Colonic mucosa (tissue), 4 donors: ENCODE measurements at regions not wholly inside any gene's neighbourhood (a gene's known extent, or its start where the extent isn't known, plus 50 kb on each side); places are given as distances from the start of the nearest gene placed in this dataset.

Source experiments
- DNase-seq: peaks from one replicate; pipeline ENCODE4 v3.0.0-alpha.2; 2020
- H3K27ac ChIP-seq: fragments of 200-600 bp; one replicate; pipeline ENCODE4 v1.8.0; 2021
- H3K27me3 ChIP-seq: fragments of 200-600 bp; one replicate; pipeline ENCODE4 v1.8.0; 2021
- H3K36me3 ChIP-seq: fragments of 200-600 bp; one replicate; pipeline ENCODE4 v1.8.0; 2021
- H3K4me1 ChIP-seq: fragments of 200-600 bp; one replicate; pipeline ENCODE4 v1.8.0; 2021; ENCODE audit warnings: mild to moderate bottlenecking
- H3K4me3 ChIP-seq: fragments of 200-600 bp; one replicate; pipeline ENCODE4 v1.8.0; 2021
- H3K9ac ChIP-seq, 2 donors: one replicate each; pipeline ENCODE4 v1.7.0; 2013; ENCODE audit warnings: control low read depth in 2 of 2, low read depth in 2 of 2, low read length in 2 of 2
- H3K9me3 ChIP-seq: fragments of 200-600 bp; one replicate; pipeline ENCODE4 v1.8.0; 2021
- intact Hi-C: fragments of 100-400 bp; cut with DNase I; formaldehyde crosslinking; loops from one replicate; pipeline ENCODE4 v1.14.1; 2022
- TF ChIP-seq, protein P1 (sequence below): fragments of 200-600 bp; IDR thresholded peaks from one replicate; pipeline ENCODE4 v1.8.0; 2022; ENCODE audit warnings: antibody characterized with exemption, mild to moderate bottlenecking
- donor health status: healthy.
- donor health status: DM: no; HTN: no; CAD: no.
- donor health status: DM: no; HTN: no; CAD: no.

DNA sequence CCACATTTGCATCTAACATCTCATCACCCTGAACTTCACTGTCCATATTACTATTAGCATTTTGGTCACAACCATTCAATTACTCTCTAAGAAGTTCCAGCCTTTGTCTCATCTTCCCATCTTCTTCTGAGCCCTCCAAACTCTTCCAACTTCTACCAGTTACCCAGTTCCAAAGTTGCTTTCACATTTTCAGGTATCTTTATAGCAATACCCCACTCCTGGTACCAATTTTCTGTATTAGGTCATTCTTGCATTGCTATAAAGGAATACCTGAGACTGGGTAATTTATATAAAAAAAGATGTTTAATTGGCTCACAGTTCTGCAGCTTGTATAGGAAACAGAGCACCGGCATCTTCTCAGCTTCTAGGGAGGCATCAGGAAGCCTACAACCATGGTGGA lies 64.7 kb upstream of the ARHGAP42 start:
- no peaks in the 10 kb centered on the region for H3K27me3 ChIP-seq
- H3K4me3 ChIP-seq, result no peak overlapping the region
- no peaks in the 10 kb centered on the region for H3K36me3 ChIP-seq
- TF ChIP-seq, protein P1, sequence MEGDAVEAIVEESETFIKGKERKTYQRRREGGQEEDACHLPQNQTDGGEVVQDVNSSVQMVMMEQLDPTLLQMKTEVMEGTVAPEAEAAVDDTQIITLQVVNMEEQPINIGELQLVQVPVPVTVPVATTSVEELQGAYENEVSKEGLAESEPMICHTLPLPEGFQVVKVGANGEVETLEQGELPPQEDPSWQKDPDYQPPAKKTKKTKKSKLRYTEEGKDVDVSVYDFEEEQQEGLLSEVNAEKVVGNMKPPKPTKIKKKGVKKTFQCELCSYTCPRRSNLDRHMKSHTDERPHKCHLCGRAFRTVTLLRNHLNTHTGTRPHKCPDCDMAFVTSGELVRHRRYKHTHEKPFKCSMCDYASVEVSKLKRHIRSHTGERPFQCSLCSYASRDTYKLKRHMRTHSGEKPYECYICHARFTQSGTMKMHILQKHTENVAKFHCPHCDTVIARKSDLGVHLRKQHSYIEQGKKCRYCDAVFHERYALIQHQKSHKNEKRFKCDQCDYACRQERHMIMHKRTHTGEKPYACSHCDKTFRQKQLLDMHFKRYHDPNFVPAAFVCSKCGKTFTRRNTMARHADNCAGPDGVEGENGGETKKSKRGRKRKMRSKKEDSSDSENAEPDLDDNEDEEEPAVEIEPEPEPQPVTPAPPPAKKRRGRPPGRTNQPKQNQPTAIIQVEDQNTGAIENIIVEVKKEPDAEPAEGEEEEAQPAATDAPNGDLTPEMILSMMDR, result no peak
- intact Hi-C loops, result no loop called here
- H3K9me3 ChIP-seq, result no peaks in the 10 kb centered on the region
- no peaks in the 10 kb centered on the region for H3K4me1 ChIP-seq
- no peak overlapping the region for H3K27ac ChIP-seq
- H3K9ac ChIP-seq, result no peak overlapping the region
- DNase-seq, result no peak

DNA sequence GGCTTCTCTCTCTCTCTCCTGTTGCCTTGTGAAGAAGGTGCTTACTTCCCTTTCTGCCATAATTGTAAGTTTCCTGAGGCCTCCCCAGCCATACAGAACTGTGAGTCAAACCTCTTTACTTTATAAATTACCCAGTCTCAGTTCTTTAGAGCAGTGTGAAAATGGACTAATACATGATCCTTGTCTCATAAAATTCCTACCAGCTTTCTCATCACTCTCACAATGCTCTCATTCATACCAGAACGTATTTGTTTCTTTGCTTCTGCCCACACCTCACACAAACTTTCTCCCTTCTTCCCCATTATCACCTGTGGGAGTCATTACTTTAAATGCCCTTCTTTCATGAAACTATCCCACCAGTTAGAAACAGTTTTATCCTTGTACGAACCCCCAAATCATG lies 62.7 kb upstream of the ARHGAP42 start:
- H3K4me1 ChIP-seq, result no peaks in the 10 kb centered on the region
- H3K4me3 ChIP-seq, result no peak overlapping the region
- intact Hi-C loops, result no loop called here
- H3K27me3 ChIP-seq, result no peaks in the 10 kb centered on the region
- DNase-seq, result no peak
- H3K36me3 ChIP-seq, result no peaks in the 10 kb centered on the region
- no peak overlapping the region for H3K27ac ChIP-seq
- TF ChIP-seq, protein P1, result no peak
- no peaks in the 10 kb centered on the region for H3K9me3 ChIP-seq
- H3K9ac ChIP-seq, result no peak overlapping the region

- intact Hi-C loops, result no loop called here
- Histone ChIP-seq H3K4me1 (no peaks in the 10 kb centered on the region), H3K36me3 (no peaks in the 10 kb centered on the region), H3K9me3 (no peaks in the 10 kb centered on the region), H3K9ac (no peak overlapping the region), H3K27ac (no peak overlapping the region), H3K27me3 (no peaks in the 10 kb centered on the region), H3K4me3 (no peak overlapping the region)
- TF ChIP-seq, protein P1, result no peak
- no peak for DNase-seq
Observed at GRCh38 chr11:100625041-100625440, 62.0 kb upstream of the ARHGAP42 start.

- Histone ChIP-seq H3K9ac (no peak overlapping the region), H3K36me3 (no peaks in the 10 kb centered on the region), H3K27ac (no peak overlapping the region), H3K9me3 (no peaks in the 10 kb centered on the region), H3K4me3 (no peak overlapping the region), H3K4me1 (no peaks in the 10 kb centered on the region), H3K27me3 (no peaks in the 10 kb centered on the region)
- TF ChIP-seq, protein P1, result no peak
- DNase-seq, result no peak
- intact Hi-C loops, result no loop called here
Observed at GRCh38 chr11:100629671-100630070, 57.4 kb upstream of the ARHGAP42 start.

- Histone ChIP-seq H3K9me3 (no peaks in the 10 kb centered on the region), H3K36me3 (no peaks in the 10 kb centered on the region), H3K4me1 (no peaks in the 10 kb centered on the region), H3K27ac (no peak overlapping the region), H3K27me3 (no peaks in the 10 kb centered on the region), H3K9ac (no peak overlapping the region), H3K4me3 (no peak overlapping the region)
- DNase-seq, result no peak
- intact Hi-C loops, result no loop called here
- TF ChIP-seq, protein P1, result no peak
Observed at GRCh38 chr11:100630898-100631297, 56.2 kb upstream of the ARHGAP42 start.

GRCh38 chr11:100631316-100631715 lies 55.8 kb upstream of the ARHGAP42 start:
- Histone ChIP-seq H3K4me1 (no peaks in the 10 kb centered on the region), H3K27me3 (no peaks in the 10 kb centered on the region), H3K4me3 (no peak overlapping the region), H3K9ac (no peak overlapping the region), H3K27ac (no peak overlapping the region), H3K36me3 (no peaks in the 10 kb centered on the region), H3K9me3 (no peaks in the 10 kb centered on the region)
- TF ChIP-seq, protein P1, result no peak
- intact Hi-C loops, result no loop called here
- no peak for DNase-seq
